HFFc6 (cell line): ENCODE measurements at regions not wholly inside any gene's neighbourhood (a gene's known extent, or its start where the extent isn't known, plus 50 kb on each side); places are given as distances from the start of the nearest gene placed in this dataset.

Experiments used
- DNase-seq: peaks from one replicate; pipeline ENCODE4 v3.0.0-alpha.2; 2018
- H3K27ac Mint-ChIP-seq: 2 replicates; pipeline ENCODE4 v1.8.0; 2020; ENCODE audit warnings: mild to moderate bottlenecking, mixed read lengths
- H3K27me3 Mint-ChIP-seq: 2 replicates; pipeline ENCODE4 v1.8.0; 2021; ENCODE audit warnings: mild to moderate bottlenecking, moderate library complexity, mixed read lengths; ENCODE audit not compliant: insufficient read depth
- H3K36me3 Mint-ChIP-seq: 2 replicates; pipeline ENCODE4 v1.8.0; 2021; ENCODE audit warnings: low read depth, mixed read lengths
- H3K4me1 Mint-ChIP-seq: 2 replicates; pipeline ENCODE4 v1.8.0; 2020; ENCODE audit warnings: low read depth, mixed read lengths
- H3K4me3 Mint-ChIP-seq: 2 replicates; pipeline ENCODE4 v1.8.0; 2020; ENCODE audit warnings: mild to moderate bottlenecking, moderate library complexity, mixed read lengths
- H3K9me3 Mint-ChIP-seq: 2 replicates; pipeline ENCODE4 v1.8.0; 2020; ENCODE audit warnings: mild to moderate bottlenecking, mixed read lengths
- CTCF ChIP-seq: fragments of 200-600 bp; sonication (generic); IDR thresholded peaks from 2 replicates; pipeline ENCODE4 v1.5.0; 2021; ENCODE audit warnings: antibody characterized with exemption, mild to moderate bottlenecking

GRCh38 chr13:83568019-83568418, 314.3 kb downstream of the SLITRK1 start:
- no peaks in the 10 kb centered on the region for H3K27me3 Mint-ChIP-seq
- H3K4me3 Mint-ChIP-seq, result no peak overlapping the region
- DNase-seq, result no peak
- no peaks in the 10 kb centered on the region for H3K9me3 Mint-ChIP-seq
- no peaks in the 10 kb centered on the region for H3K36me3 Mint-ChIP-seq
- no peak overlapping the region for H3K27ac Mint-ChIP-seq
- H3K4me1 Mint-ChIP-seq, result no peaks in the 10 kb centered on the region; the same call in 1 of the 2 replicates
- TF ChIP-seq CTCF, result no peak

GRCh38 chr13:83563499-83563898, 318.8 kb downstream of the SLITRK1 start:
- Mint-ChIP-seq H3K4me1 (no peaks in the 10 kb centered on the region; the same call in 1 of the 2 replicates), H3K36me3 (no peaks in the 10 kb centered on the region), H3K27ac (no peak overlapping the region), H3K9me3 (no peaks in the 10 kb centered on the region), H3K27me3 (no peaks in the 10 kb centered on the region), H3K4me3 (no peak overlapping the region)
- DNase-seq, result no peak
- no peak for TF ChIP-seq CTCF

GRCh38 chr13:83557845-83558244, 324.4 kb downstream of the SLITRK1 start:
- Mint-ChIP-seq H3K27ac (no peak overlapping the region), H3K36me3 (peaks cover 5% of the 10 kb centered on the region; the same call in 1 of the 2 replicates), H3K9me3 (no peaks in the 10 kb centered on the region), H3K4me3 (no peak overlapping the region), H3K27me3 (no peaks in the 10 kb centered on the region), H3K4me1 (peaks cover 21% of the 10 kb centered on the region; the same call in 1 of the 2 replicates)
- no peak for DNase-seq
- TF ChIP-seq CTCF, result no peak

- Mint-ChIP-seq H3K9me3 (no peaks in the 10 kb centered on the region), H3K4me3 (no peak overlapping the region), H3K27me3 (no peaks in the 10 kb centered on the region), H3K4me1 (peaks cover 23% of the 10 kb centered on the region), H3K27ac (no peak overlapping the region), H3K36me3 (peaks cover 5% of the 10 kb centered on the region; the same call in 1 of the 2 replicates)
- no peak for DNase-seq
- TF ChIP-seq CTCF, result no peak
Observed at GRCh38 chr13:83549671-83550070, 332.6 kb downstream of the SLITRK1 start.

GRCh38 chr13:83547043-83547442, 335.2 kb downstream of the SLITRK1 start:
- TF ChIP-seq CTCF, result no peak
- H3K27ac Mint-ChIP-seq, result no peak overlapping the region
- H3K36me3 Mint-ChIP-seq, result no peaks in the 10 kb centered on the region
- H3K4me1 Mint-ChIP-seq, result peaks cover 15% of the 10 kb centered on the region
- no peak for DNase-seq
- no peaks in the 10 kb centered on the region for H3K27me3 Mint-ChIP-seq
- no peaks in the 10 kb centered on the region for H3K9me3 Mint-ChIP-seq
- H3K4me3 Mint-ChIP-seq, result no peak overlapping the region

GRCh38 chr13:83546476-83546875, 335.8 kb downstream of the SLITRK1 start:
- H3K27ac Mint-ChIP-seq, result no peak overlapping the region
- H3K4me1 Mint-ChIP-seq, result peaks cover 15% of the 10 kb centered on the region

More at GRCh38 chr13:83546476-83546875, 335.8 kb downstream of the SLITRK1 start:
- TF ChIP-seq CTCF, result no peak
- no peaks in the 10 kb centered on the region for H3K9me3 Mint-ChIP-seq
- H3K36me3 Mint-ChIP-seq, result no peaks in the 10 kb centered on the region
- H3K4me3 Mint-ChIP-seq, result no peak overlapping the region
- DNase-seq, result no peak
- no peaks in the 10 kb centered on the region for H3K27me3 Mint-ChIP-seq
